NCI-H2107 treated with DMSO at 0.1 percent for 48 hours (cell line): ENCODE measurements at regions not wholly inside any gene's neighbourhood (a gene's known extent, or its start where the extent isn't known, plus 50 kb on each side); places are given as distances from the start of the nearest gene placed in this dataset.
"Not testable (repeated sequence)": the region's sequence is repeated elsewhere in the genome, so short reads cannot be mapped to it uniquely, and the experiment has no call there.

Experiments used
- DNase-seq: peaks from one replicate; lab custom pipeline; 2025; ENCODE audit not compliant: unreplicated experiment; lab: John Stamatoyannopoulos, UW

- DNase-seq = not testable (repeated sequence)
Measured at GRCh38 chr17:6373599-6373998, 61.3 kb downstream of the AIPL1 start.

GRCh38 chr17:6366221-6366666 is 68.7 kb downstream of the AIPL1 start:
- DNase-seq = no peak

- no peak for DNase-seq
Measured at GRCh38 chr17:6365200-6365943, 69.5 kb downstream of the AIPL1 start.

- DNase-seq = no peak
Measured at GRCh38 chr17:6361733-6362132, 73.2 kb downstream of the AIPL1 start.

GRCh38 chr17:6358131-6358530 is 76.8 kb downstream of the AIPL1 start:
- DNase-seq = no peak

- no peak for DNase-seq
Measured at GRCh38 chr17:6356562-6356961, 78.4 kb downstream of the AIPL1 start.

- peak; percentile 15 for DNase-seq
Measured at GRCh38 chr17:6355196-6355595, 79.7 kb downstream of the AIPL1 start.

GRCh38 chr17:6352801-6353560 is 81.9 kb downstream of the AIPL1 start:
- no peak for DNase-seq

GRCh38 chr17:6352016-6352415 is 82.9 kb downstream of the AIPL1 start:
- no peak for DNase-seq

- DNase-seq = no peak
Measured at GRCh38 chr17:6350806-6351205, 84.1 kb downstream of the AIPL1 start.

- no peak for DNase-seq
Measured at GRCh38 chr17:6348891-6349290, 86.0 kb downstream of the AIPL1 start.

- DNase-seq = no peak
Measured at GRCh38 chr17:6347776-6348175, 87.1 kb downstream of the AIPL1 start.

GRCh38 chr17:6346986-6347385 is 87.9 kb downstream of the AIPL1 start:
- no peak for DNase-seq

GRCh38 chr17:6346156-6346786 is 88.7 kb downstream of the AIPL1 start:
- DNase-seq = no peak

- no peak for DNase-seq
Measured at GRCh38 chr17:6343736-6344135, 91.2 kb downstream of the AIPL1 start.

GRCh38 chr17:6343191-6343590 is 91.7 kb downstream of the AIPL1 start:
- DNase-seq = no peak

GRCh38 chr17:6340708-6341107 is 94.2 kb downstream of the AIPL1 start:
- no peak for DNase-seq

GRCh38 chr17:6334386-6334785 is 100.5 kb downstream of the AIPL1 start:
- DNase-seq = no peak

GRCh38 chr17:6330936-6331335 is 104.0 kb downstream of the AIPL1 start:
- DNase-seq = no peak

GRCh38 chr17:6328279-6328678 is 106.6 kb downstream of the AIPL1 start:
- DNase-seq = no peak

GRCh38 chr17:6327007-6327406 is 107.9 kb downstream of the AIPL1 start:
- no peak for DNase-seq

GRCh38 chr17:6326483-6326882 is 108.4 kb downstream of the AIPL1 start:
- no peak for DNase-seq
